Stimulated activated CD4-positive, alpha-beta T cell treated with anti-CD3 and anti-CD28 coated beads, Interleukin-15, amount 100 ng/mL, for 1 hour (primary cell): ENCODE measurements at regions not wholly inside any gene's neighbourhood (a gene's known extent, or its start where the extent isn't known, plus 50 kb on each side); places are given as distances from the start of the nearest gene placed in this dataset.

Source experiments
- DNase-seq, 2 donors: peaks; one replicate each; pipeline ENCODE4 v3.0.0-alpha.2; 2020; ENCODE audit warnings: low read depth in 1 of 2, low spot score in 1 of 2

- DNase-seq: no peak
Observed at GRCh38 chr4:13316354-13316753, 167.8 kb downstream of the RAB28 start.

- DNase-seq: no peak
Observed at GRCh38 chr4:13313856-13314255, 170.3 kb downstream of the RAB28 start.

- no peak for DNase-seq
Observed at GRCh38 chr4:13312264-13312663, 171.9 kb downstream of the RAB28 start.

- DNase-seq: no peak
Observed at GRCh38 chr4:13309751-13310150, 174.4 kb downstream of the RAB28 start.

GRCh38 chr4:13306356-13306755 is 177.8 kb downstream of the RAB28 start:
- DNase-seq: no peak

- no peak for DNase-seq
Observed at GRCh38 chr4:13302876-13303275, 181.3 kb downstream of the RAB28 start.

- no peak for DNase-seq
Observed at GRCh38 chr4:13299343-13299742, 184.8 kb downstream of the RAB28 start.

- no peak for DNase-seq
Observed at GRCh38 chr4:13298655-13299054, 185.5 kb downstream of the RAB28 start.

GRCh38 chr4:13296986-13297385 is 187.2 kb downstream of the RAB28 start:
- no peak for DNase-seq

- DNase-seq: no peak
Observed at GRCh38 chr4:13294961-13295605, 189.1 kb downstream of the RAB28 start.

- DNase-seq: no peak
Observed at GRCh38 chr4:13292372-13292771, 191.8 kb downstream of the RAB28 start.

- DNase-seq: no peak
Observed at GRCh38 chr4:13289391-13289790, 194.7 kb downstream of the RAB28 start.

GRCh38 chr4:13285336-13285735 is 198.8 kb downstream of the RAB28 start:
- no peak for DNase-seq

GRCh38 chr4:13284932-13285331 is 199.2 kb downstream of the RAB28 start:
- no peak for DNase-seq

GRCh38 chr4:13276357-13276756 is 207.8 kb downstream of the RAB28 start:
- no peak for DNase-seq

- DNase-seq: no peak
Observed at GRCh38 chr4:13268703-13269102, 215.4 kb downstream of the RAB28 start.

- no peak for DNase-seq
Observed at GRCh38 chr4:13268165-13268564, 216.0 kb downstream of the RAB28 start.

- DNase-seq: no peak
Observed at GRCh38 chr4:13267091-13267490, 217.0 kb downstream of the RAB28 start.

- no peak for DNase-seq
Observed at GRCh38 chr4:13266687-13267086, 217.5 kb downstream of the RAB28 start.

- DNase-seq: no peak
Observed at GRCh38 chr4:13263967-13264525, 220.1 kb downstream of the RAB28 start.

GRCh38 chr4:13262816-13263215 is 221.3 kb downstream of the RAB28 start:
- DNase-seq: no peak

GRCh38 chr4:13261486-13262257 is 222.5 kb downstream of the RAB28 start:
- no peak for DNase-seq
